ENCODE measurements at regions not wholly inside any gene's neighbourhood (a gene's known extent, or its start where the extent isn't known, plus 50 kb on each side); places are given as distances from the start of the nearest gene placed in this dataset.

DNA sequence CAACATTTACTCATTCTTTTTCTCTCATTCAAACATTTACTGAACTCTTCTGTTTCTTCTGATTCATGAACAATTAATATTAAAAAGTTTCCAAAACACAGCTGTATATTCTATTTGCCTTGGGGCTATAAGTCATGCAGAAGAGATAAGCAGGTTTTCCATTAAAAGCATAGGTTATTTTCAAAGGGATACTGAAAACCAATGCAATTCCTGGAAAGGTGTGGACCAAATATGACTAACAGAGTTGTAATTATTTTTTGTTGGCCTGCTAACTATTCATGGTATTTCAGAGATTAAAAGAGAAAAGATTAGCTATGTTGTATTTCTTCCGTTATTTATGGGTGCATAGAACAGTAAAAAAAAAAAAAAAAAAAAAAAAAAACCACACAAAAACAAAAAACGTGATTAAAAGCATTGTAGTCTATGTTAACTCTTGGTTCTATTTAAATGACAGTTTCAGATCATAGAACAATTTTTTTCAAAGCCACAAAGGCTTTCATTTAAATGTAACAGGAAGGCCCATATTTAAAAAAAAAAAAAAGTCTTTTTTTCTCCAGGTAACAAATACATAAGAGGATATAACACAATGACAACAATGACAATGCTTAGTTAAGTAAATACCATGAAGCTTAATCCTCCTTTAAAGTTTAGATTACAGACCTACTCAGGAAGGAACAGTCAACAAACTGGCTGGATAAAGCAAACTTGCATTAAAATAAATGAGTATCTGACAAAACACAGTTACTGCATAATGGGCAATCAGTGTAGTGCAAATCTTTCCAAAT lies 1042.9 kb downstream of the GATA3 start:
- no peak for DNase-seq (ENCODE audit: low spot score)
- TF ChIP-seq POLR2AphosphoS5 (IDR thresholded peaks at IDR 0.05): peak; percentile 41
- no peak for TF ChIP-seq POLR2A (IDR thresholded peaks at IDR 0.05)
- intact Hi-C loops (cut with DNase I): no loop called here
- Histone ChIP-seq H3K27me3 (replicated peaks; ENCODE audit: insufficient read depth) (peaks cover 2% of the 10 kb centered on the region), H3K4me3 (no peak overlapping the region), H3K36me3 (no peaks in the 10 kb centered on the region), H3K4me1 (replicated peaks) (no peaks in the 10 kb centered on the region), H3K27ac (no peak overlapping the region), H3K9me3 (no peaks in the 10 kb centered on the region)
- 29% methylated on average over 2 of the region's 2 CpGs for WGBS

DNA sequence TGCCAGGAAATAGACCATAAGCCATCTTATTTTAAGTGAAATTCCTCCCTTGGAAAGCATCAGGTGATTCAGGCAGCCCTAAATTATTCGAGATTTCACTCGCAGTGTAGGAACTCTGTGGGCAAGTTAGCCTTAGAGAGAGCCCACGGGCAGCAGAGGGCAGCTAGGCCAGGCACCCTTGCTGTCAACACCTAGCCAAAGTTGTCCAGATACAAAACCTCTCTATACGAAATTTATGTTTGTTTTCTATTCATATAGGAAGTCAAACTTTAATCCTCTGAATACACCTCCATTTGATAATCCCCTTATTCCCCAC lies 1043.5 kb downstream of the GATA3 start:
- TF ChIP-seq POLR2AphosphoS5 (IDR thresholded peaks at IDR 0.05) (no peak), POLR2A (IDR thresholded peaks at IDR 0.05) (no peak)
- TF ChIP-seq, protein P1, sequence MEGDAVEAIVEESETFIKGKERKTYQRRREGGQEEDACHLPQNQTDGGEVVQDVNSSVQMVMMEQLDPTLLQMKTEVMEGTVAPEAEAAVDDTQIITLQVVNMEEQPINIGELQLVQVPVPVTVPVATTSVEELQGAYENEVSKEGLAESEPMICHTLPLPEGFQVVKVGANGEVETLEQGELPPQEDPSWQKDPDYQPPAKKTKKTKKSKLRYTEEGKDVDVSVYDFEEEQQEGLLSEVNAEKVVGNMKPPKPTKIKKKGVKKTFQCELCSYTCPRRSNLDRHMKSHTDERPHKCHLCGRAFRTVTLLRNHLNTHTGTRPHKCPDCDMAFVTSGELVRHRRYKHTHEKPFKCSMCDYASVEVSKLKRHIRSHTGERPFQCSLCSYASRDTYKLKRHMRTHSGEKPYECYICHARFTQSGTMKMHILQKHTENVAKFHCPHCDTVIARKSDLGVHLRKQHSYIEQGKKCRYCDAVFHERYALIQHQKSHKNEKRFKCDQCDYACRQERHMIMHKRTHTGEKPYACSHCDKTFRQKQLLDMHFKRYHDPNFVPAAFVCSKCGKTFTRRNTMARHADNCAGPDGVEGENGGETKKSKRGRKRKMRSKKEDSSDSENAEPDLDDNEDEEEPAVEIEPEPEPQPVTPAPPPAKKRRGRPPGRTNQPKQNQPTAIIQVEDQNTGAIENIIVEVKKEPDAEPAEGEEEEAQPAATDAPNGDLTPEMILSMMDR (IDR thresholded peaks at IDR 0.05): no peak
- intact Hi-C loops (cut with DNase I): no loop called here

DNA sequence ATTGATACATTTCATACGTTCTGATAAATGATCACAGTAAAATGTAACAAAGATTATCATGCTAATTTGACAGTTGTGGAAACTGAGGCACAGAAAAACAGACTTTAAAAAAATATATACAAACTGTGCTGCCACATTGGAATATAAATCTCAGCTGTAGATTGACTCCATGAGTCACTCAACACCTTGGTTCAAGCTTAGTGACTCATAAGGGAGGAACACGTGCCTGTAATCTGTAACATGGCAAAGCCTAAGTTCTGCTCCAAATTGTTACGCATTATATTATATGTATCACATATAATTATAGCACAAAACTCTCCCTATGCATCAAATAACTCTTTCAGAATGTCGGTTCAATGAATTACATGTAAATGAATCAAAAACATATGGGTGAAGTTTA lies 1047.5 kb downstream of the GATA3 start:
- no peaks in the 10 kb centered on the region for H3K27me3 ChIP-seq (replicated peaks; ENCODE audit: insufficient read depth)

More for the DNA sequence above, 1043.5 kb downstream of the GATA3 start:
- Histone ChIP-seq H3K36me3 (no peaks in the 10 kb centered on the region), H3K4me1 (replicated peaks) (no peaks in the 10 kb centered on the region), H3K27ac (no peak overlapping the region), H3K9me3 (no peaks in the 10 kb centered on the region), H3K27me3 (replicated peaks; ENCODE audit: insufficient read depth) (peaks cover 2% of the 10 kb centered on the region), H3K4me3 (no peak overlapping the region)
- no peak for DNase-seq (ENCODE audit: low spot score)
- WGBS: 67% methylated on average over 4 of the region's 4 CpGs

GRCh38 chr10:9103301-9103700 lies 1048.8 kb downstream of the GATA3 start:
- intact Hi-C loops (cut with DNase I): no loop called here
- 69% methylated on average over 4 of the region's 4 CpGs for WGBS
- Histone ChIP-seq H3K4me1 (replicated peaks) (no peaks in the 10 kb centered on the region), H3K9me3 (no peaks in the 10 kb centered on the region), H3K4me3 (no peak overlapping the region), H3K27me3 (replicated peaks; ENCODE audit: insufficient read depth) (no peaks in the 10 kb centered on the region), H3K36me3 (no peaks in the 10 kb centered on the region), H3K27ac (no peak overlapping the region)
- TF ChIP-seq POLR2A (IDR thresholded peaks at IDR 0.05): no peak
- no peak for TF ChIP-seq POLR2AphosphoS5 (IDR thresholded peaks at IDR 0.05)
- no peak for DNase-seq (ENCODE audit: low spot score)

More for the DNA sequence above, 1047.5 kb downstream of the GATA3 start:
- TF ChIP-seq POLR2A (IDR thresholded peaks at IDR 0.05) (no peak), POLR2AphosphoS5 (IDR thresholded peaks at IDR 0.05) (no peak)
- TF ChIP-seq, protein P1 (IDR thresholded peaks at IDR 0.05): no peak
- Histone ChIP-seq H3K4me3 (no peak overlapping the region), H3K27ac (no peak overlapping the region), H3K9me3 (no peaks in the 10 kb centered on the region), H3K4me1 (replicated peaks) (no peaks in the 10 kb centered on the region), H3K36me3 (no peaks in the 10 kb centered on the region)
- intact Hi-C loops (cut with DNase I): no loop called here
- no peak for DNase-seq (ENCODE audit: low spot score)
- WGBS: 92% methylated on average over 4 of the region's 4 CpGs

GRCh38 chr10:9111976-9112375 lies 1057.5 kb downstream of the GATA3 start:
- intact Hi-C loops (cut with DNase I): no loop called here
- WGBS: 17% methylated on average over 4 of the region's 4 CpGs
- no peaks in the 10 kb centered on the region for H3K27me3 ChIP-seq (replicated peaks; ENCODE audit: insufficient read depth)

More at GRCh38 chr10:9111976-9112375, 1057.5 kb downstream of the GATA3 start:
- TF ChIP-seq, protein P1 (IDR thresholded peaks at IDR 0.05): no peak
- TF ChIP-seq POLR2A (IDR thresholded peaks at IDR 0.05) (no peak), POLR2AphosphoS5 (IDR thresholded peaks at IDR 0.05) (no peak)
- no peak overlapping the region for H3K27ac ChIP-seq
- no peaks in the 10 kb centered on the region for H3K4me1 ChIP-seq (replicated peaks)
- no peaks in the 10 kb centered on the region for H3K9me3 ChIP-seq
- DNase-seq (ENCODE audit: low spot score): no peak
- no peaks in the 10 kb centered on the region for H3K36me3 ChIP-seq
- H3K4me3 ChIP-seq: no peak overlapping the region
